GM12864 (cell line): ENCODE measurements at regions not wholly inside any gene's neighbourhood (a gene's known extent, or its start where the extent isn't known, plus 50 kb on each side); places are given as distances from the start of the nearest gene placed in this dataset.

Experiments used
- DNase-seq: peaks from one replicate; pipeline ENCODE4 v3.0.0-alpha.2; 2011; ENCODE audit warnings: low read depth
- H3K4me3 ChIP-seq: 2 replicates; pipeline ENCODE4 v1.5.1; 2011; ENCODE audit warnings: mild to moderate bottlenecking, low read depth, low read length, control low read depth
- TF ChIP-seq, protein P1 (sequence below): IDR thresholded peaks from 2 replicates; pipeline ENCODE4 v1.5.1; 2011; ENCODE audit warnings: low read depth, mild to moderate bottlenecking, moderate library complexity, low read length, control low read depth, inconsistent platforms; ENCODE audit errors: missing control alignments

DNA sequence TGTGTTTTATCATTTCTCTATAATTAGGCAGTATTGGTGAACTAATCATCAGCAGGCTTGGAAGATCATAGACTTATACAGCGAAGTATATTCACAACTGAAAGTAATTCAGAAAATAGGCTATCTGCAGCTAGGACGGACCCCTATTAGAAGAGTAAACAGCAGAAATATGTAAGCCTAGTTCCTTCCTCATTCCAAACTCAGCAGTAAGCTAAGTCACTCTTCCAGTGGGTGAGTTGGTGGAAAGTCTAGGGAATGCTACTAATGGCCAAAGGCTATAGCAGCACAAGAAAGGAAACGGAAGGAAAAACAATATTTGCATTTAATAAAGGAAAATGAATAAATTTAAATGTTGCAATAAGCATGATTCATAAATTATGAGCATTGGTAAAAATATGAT lies 918.1 kb upstream of the TMPRSS15 start:
- TF ChIP-seq, protein P1, sequence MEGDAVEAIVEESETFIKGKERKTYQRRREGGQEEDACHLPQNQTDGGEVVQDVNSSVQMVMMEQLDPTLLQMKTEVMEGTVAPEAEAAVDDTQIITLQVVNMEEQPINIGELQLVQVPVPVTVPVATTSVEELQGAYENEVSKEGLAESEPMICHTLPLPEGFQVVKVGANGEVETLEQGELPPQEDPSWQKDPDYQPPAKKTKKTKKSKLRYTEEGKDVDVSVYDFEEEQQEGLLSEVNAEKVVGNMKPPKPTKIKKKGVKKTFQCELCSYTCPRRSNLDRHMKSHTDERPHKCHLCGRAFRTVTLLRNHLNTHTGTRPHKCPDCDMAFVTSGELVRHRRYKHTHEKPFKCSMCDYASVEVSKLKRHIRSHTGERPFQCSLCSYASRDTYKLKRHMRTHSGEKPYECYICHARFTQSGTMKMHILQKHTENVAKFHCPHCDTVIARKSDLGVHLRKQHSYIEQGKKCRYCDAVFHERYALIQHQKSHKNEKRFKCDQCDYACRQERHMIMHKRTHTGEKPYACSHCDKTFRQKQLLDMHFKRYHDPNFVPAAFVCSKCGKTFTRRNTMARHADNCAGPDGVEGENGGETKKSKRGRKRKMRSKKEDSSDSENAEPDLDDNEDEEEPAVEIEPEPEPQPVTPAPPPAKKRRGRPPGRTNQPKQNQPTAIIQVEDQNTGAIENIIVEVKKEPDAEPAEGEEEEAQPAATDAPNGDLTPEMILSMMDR: no peak
- no peak overlapping the region for H3K4me3 ChIP-seq
- no peak for DNase-seq

- H3K4me3 ChIP-seq: no peak overlapping the region
- no peak for DNase-seq
- TF ChIP-seq, protein P1: no peak
Measured at GRCh38 chr21:19322360-19322759, 918.8 kb upstream of the TMPRSS15 start.

- no peak for DNase-seq
- TF ChIP-seq, protein P1: no peak
Measured at GRCh38 chr21:19326531-19327319, 923.1 kb upstream of the TMPRSS15 start.

GRCh38 chr21:19328954-19329353 lies 925.4 kb upstream of the TMPRSS15 start:
- no peak overlapping the region for H3K4me3 ChIP-seq
- no peak for DNase-seq
- TF ChIP-seq, protein P1: no peak

More at GRCh38 chr21:19326531-19327319, 923.1 kb upstream of the TMPRSS15 start:
- H3K4me3 ChIP-seq: no peak overlapping the region

DNA sequence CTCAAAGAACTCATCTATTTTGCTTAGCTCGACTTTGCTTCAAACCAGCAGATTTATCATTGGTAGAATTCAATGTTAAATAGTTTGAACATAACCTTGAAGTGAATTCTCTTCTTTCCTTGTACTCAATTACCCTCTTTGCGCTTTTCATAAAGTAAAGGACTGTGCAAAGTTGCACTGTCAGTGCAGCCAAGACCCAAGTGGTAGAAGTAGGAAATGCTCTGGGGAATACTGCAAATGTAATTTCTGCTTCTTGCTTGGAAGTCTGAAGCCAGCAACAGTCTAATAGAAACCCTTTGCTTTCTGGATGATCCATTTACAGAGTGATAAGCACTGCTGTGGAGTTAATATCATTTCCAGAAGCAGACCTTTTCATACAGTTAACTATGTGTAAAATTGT lies 936.7 kb upstream of the TMPRSS15 start:
- no peak for DNase-seq
- no peak overlapping the region for H3K4me3 ChIP-seq
- TF ChIP-seq, protein P1: no peak

- no peak for DNase-seq
- H3K4me3 ChIP-seq: no peak overlapping the region
- TF ChIP-seq, protein P1: no peak
Measured at GRCh38 chr21:19340954-19341353, 937.4 kb upstream of the TMPRSS15 start.

- no peak overlapping the region for H3K4me3 ChIP-seq
- no peak for DNase-seq
- TF ChIP-seq, protein P1: no peak
Measured at GRCh38 chr21:19343711-19344110, 940.1 kb upstream of the TMPRSS15 start.
